Hepatocyte (in vitro differentiated cells): ENCODE measurements at regions not wholly inside any gene's neighbourhood (a gene's known extent, or its start where the extent isn't known, plus 50 kb on each side); places are given as distances from the start of the nearest gene placed in this dataset.

Source experiments
- DNase-seq: peaks from one replicate; pipeline ENCODE4 v3.0.0-alpha.2; 2016; ENCODE audit warnings: low spot score
- H2AFZ ChIP-seq: fragments of 200-600 bp; sonication (generic); 2 replicates; pipeline ENCODE4 v1.6.0; 2016; ENCODE audit warnings: antibody characterized with exemption, mild to moderate bottlenecking
- H3K27ac ChIP-seq: fragments of 200-600 bp; sonication (generic); 2 replicates; pipeline ENCODE4 v1.5.1; 2016; ENCODE audit warnings: mild to moderate bottlenecking
- H3K27me3 ChIP-seq: fragments of 200-600 bp; sonication (generic); 2 replicates; pipeline ENCODE4 v1.6.1; 2016
- H3K36me3 ChIP-seq: fragments of 200-600 bp; sonication (generic); replicated peaks from 2 replicates; pipeline ENCODE4 v1.5.1; 2016; ENCODE audit warnings: low read depth; ENCODE audit not compliant: insufficient read depth
- H3K4me1 ChIP-seq: fragments of 200-600 bp; sonication (generic); 2 replicates; pipeline ENCODE4 v1.5.1; 2016; ENCODE audit warnings: mild to moderate bottlenecking, moderate library complexity; ENCODE audit not compliant: insufficient read depth
- H3K4me2 ChIP-seq: fragments of 200-600 bp; sonication (generic); 2 replicates; pipeline ENCODE4 v1.6.0; 2016
- H3K4me3 ChIP-seq: fragments of 200-600 bp; sonication (generic); 2 replicates; pipeline ENCODE4 v1.5.1; 2016; ENCODE audit warnings: mild to moderate bottlenecking
- H3K79me2 ChIP-seq: fragments of 200-600 bp; sonication (generic); 2 replicates; pipeline ENCODE4 v1.6.0; 2017; ENCODE audit warnings: mild to moderate bottlenecking
- H3K9me2 ChIP-seq: fragments of 200-600 bp; sonication (generic); replicated peaks from 2 replicates; pipeline ENCODE4 v1.6.0; 2017; ENCODE audit warnings: mild to moderate bottlenecking; ENCODE audit not compliant: insufficient read depth
- H3K9me3 ChIP-seq: fragments of 200-600 bp; sonication (generic); 2 replicates; pipeline ENCODE4 v1.5.1; 2016; ENCODE audit warnings: low read depth, mild to moderate bottlenecking
- H4K20me1 ChIP-seq: fragments of 200-600 bp; sonication (generic); 2 replicates; pipeline ENCODE4 v1.6.0; 2016; ENCODE audit warnings: mild to moderate bottlenecking; ENCODE audit not compliant: insufficient read depth, poor library complexity, severe bottlenecking
- EZH2 ChIP-seq: fragments of 200-600 bp; sonication (generic); IDR thresholded peaks from 2 replicates; pipeline ENCODE4 v1.6.1; 2016; ENCODE audit warnings: antibody characterized with exemption, mild to moderate bottlenecking, borderline replicate concordance
- EZH2phosphoT487 ChIP-seq: fragments of 200-600 bp; sonication (generic); IDR thresholded peaks from one replicate; pipeline ENCODE4 v1.6.1; 2018; ENCODE audit warnings: antibody characterized with exemption, mild to moderate bottlenecking, low read depth, moderate library complexity; ENCODE audit not compliant: unreplicated experiment, severe bottlenecking
- WGBS: methylation state at CpG from one replicate; pipeline ENCODE4 v1.1.6; 2016; ENCODE audit warnings: low lambda C conversion rate; ENCODE audit errors: missing lambda C conversion rate; 5-methylcytosine and 5-hydroxymethylcytosine counted together
- TF ChIP-seq, protein P1 (sequence below): fragments of 200-600 bp; sonication (generic); IDR thresholded peaks from 2 replicates; pipeline ENCODE4 v1.5.1; 2016; ENCODE audit warnings: antibody characterized with exemption, mild to moderate bottlenecking; ENCODE audit not compliant: poor library complexity

DNA sequence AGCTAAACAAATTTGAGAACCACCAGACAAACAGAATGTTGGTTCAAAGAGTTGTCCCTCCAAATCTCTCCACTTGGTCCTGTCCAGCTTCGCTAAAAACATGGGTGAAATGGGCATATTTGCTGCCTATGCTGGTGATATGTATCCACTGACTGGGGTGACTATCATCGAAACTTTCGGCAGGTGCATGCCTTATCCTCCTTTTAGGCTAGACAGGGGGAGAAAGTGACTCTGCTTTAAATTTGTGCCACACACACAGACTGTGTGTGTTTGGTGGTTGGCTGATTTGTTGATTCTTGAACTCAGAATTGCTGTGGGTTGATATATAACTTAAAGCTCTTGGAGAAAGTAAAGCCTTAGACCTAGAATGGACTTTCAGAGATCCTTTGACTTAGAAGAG lies 324.1 kb upstream of the NT5C1B start:
- H3K27ac ChIP-seq, result no peak overlapping the region
- H3K4me3 ChIP-seq, result no peak overlapping the region
- H3K9me2 ChIP-seq, result no peaks in the 10 kb centered on the region
- H3K27me3 ChIP-seq, result no peaks in the 10 kb centered on the region
- no peaks in the 10 kb centered on the region for H3K79me2 ChIP-seq
- no peaks in the 10 kb centered on the region for H3K4me1 ChIP-seq
- no peaks in the 10 kb centered on the region for H4K20me1 ChIP-seq
- H3K9me3 ChIP-seq, result no peaks in the 10 kb centered on the region
- no peak overlapping the region for H2AFZ ChIP-seq
- 97% methylated on average over 3 of the region's 3 CpGs for WGBS
- H3K4me2 ChIP-seq, result no peak overlapping the region
- no peaks in the 10 kb centered on the region for H3K36me3 ChIP-seq
- TF ChIP-seq EZH2phosphoT487 (no peak), EZH2 (no peak)
- TF ChIP-seq, protein P1, sequence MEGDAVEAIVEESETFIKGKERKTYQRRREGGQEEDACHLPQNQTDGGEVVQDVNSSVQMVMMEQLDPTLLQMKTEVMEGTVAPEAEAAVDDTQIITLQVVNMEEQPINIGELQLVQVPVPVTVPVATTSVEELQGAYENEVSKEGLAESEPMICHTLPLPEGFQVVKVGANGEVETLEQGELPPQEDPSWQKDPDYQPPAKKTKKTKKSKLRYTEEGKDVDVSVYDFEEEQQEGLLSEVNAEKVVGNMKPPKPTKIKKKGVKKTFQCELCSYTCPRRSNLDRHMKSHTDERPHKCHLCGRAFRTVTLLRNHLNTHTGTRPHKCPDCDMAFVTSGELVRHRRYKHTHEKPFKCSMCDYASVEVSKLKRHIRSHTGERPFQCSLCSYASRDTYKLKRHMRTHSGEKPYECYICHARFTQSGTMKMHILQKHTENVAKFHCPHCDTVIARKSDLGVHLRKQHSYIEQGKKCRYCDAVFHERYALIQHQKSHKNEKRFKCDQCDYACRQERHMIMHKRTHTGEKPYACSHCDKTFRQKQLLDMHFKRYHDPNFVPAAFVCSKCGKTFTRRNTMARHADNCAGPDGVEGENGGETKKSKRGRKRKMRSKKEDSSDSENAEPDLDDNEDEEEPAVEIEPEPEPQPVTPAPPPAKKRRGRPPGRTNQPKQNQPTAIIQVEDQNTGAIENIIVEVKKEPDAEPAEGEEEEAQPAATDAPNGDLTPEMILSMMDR, result no peak
- DNase-seq, result no peak

DNA sequence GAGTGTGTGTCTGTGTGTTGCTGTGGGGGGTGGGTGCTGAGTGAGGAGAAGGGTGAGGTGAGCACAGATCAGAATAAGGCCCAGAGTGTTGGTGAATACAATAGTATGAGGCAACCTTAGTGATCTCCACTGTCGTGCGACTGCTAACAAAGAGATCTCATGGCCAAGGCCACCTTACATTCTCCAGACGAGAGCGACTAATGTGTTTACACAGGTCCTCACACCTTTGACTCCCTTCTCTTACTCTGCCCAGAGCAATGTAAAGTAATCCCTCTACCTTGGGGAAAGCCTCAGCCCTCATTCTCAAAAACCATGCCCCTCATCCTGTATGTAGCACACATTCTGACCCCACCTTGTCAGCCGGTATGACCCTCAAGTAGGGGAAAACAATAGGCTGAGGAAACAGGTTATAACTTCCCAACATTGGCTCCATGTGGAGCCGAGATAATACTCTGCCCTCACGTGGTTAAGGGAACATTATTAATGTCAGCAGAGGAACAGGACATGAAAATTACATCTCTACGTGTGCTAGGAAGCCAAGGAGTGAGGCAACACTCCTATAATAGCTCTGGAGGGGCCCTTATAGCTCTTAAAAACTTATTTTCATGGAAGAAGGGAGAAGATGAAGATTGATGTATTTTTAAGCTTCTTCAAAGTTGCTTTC lies 323.0 kb upstream of the NT5C1B start:
- Histone ChIP-seq H3K9me3 (no peaks in the 10 kb centered on the region), H3K27me3 (no peaks in the 10 kb centered on the region), H3K4me2 (no peak overlapping the region), H3K9me2 (no peaks in the 10 kb centered on the region), H3K4me3 (no peak overlapping the region), H4K20me1 (no peaks in the 10 kb centered on the region), H3K36me3 (no peaks in the 10 kb centered on the region), H3K27ac (no peak overlapping the region), H2AFZ (no peak overlapping the region), H3K4me1 (no peaks in the 10 kb centered on the region), H3K79me2 (no peaks in the 10 kb centered on the region)
- WGBS, result 63% methylated on average over 8 of the region's 8 CpGs
- DNase-seq, result no peak
- TF ChIP-seq EZH2phosphoT487 (no peak), EZH2 (no peak)
- TF ChIP-seq, protein P1, result no peak

DNA sequence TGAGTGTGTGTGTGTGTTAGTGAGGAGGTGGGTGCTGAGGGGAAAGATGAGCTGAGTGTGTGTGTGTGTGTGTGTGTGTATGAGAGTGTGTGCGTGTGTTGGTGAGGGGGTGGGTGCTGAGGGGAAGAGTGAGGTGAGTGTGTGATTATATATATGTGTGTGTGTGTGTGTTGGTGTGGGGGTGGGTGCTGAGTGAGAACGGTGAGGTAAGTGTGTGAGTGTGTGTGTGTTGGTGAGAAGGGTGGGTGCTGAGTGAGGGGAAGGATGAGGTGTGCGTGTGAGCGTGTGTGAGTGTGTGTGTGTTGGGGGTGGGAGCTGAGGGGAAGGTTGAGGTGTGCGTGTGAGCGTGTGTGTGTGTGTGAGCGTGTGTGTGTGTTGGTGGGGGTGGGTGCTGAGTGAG lies 322.0 kb upstream of the NT5C1B start:
- DNase-seq, result no peak
- Histone ChIP-seq H3K4me1 (no peaks in the 10 kb centered on the region), H4K20me1 (no peaks in the 10 kb centered on the region), H3K4me2 (no peak overlapping the region), H3K9me2 (no peaks in the 10 kb centered on the region), H3K27ac (no peak overlapping the region), H3K79me2 (no peaks in the 10 kb centered on the region), H3K27me3 (no peaks in the 10 kb centered on the region), H3K36me3 (no peaks in the 10 kb centered on the region), H3K4me3 (no peak overlapping the region), H3K9me3 (no peaks in the 10 kb centered on the region), H2AFZ (no peak overlapping the region)
- WGBS, result 100% methylated on average over 4 of the region's 7 CpGs
- TF ChIP-seq EZH2, result no peak
- TF ChIP-seq, protein P1, result no peak
- TF ChIP-seq EZH2phosphoT487, result no peak

DNA sequence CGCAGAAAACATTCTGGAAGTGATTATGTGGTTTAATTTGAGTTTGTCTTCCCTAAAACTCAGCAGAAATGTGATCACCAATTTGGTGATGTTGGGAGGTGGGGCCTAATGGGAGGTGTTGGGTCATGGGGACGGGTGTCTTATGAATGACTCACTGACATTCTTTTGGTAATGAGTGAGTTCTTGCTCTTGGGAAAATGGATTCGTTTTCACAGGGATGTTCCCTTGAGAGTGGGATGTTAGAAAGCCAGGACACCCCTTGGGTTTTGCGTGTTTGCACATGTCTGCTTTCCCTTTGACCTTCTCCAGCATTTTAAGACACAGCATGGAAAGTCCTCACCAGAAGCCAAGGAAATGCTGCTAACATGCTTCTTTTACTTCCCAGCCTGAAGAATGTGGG lies 321.5 kb upstream of the NT5C1B start:
- TF ChIP-seq, protein P1, result no peak
- TF ChIP-seq EZH2 (no peak), EZH2phosphoT487 (no peak)

More for the DNA sequence above, 321.5 kb upstream of the NT5C1B start:
- Histone ChIP-seq H3K79me2 (no peaks in the 10 kb centered on the region), H3K4me1 (no peaks in the 10 kb centered on the region), H4K20me1 (no peaks in the 10 kb centered on the region), H3K27me3 (no peaks in the 10 kb centered on the region), H3K27ac (no peak overlapping the region), H3K36me3 (no peaks in the 10 kb centered on the region), H3K9me3 (no peaks in the 10 kb centered on the region), H2AFZ (no peak overlapping the region), H3K4me2 (no peak overlapping the region), H3K4me3 (no peak overlapping the region), H3K9me2 (no peaks in the 10 kb centered on the region)
- no peak for DNase-seq
- WGBS, result 73% methylated on average over 4 of the region's 4 CpGs
